Aorta (tissue), 5 donors: ENCODE measurements at regions not wholly inside any gene's neighbourhood (a gene's known extent, or its start where the extent isn't known, plus 50 kb on each side); places are given as distances from the start of the nearest gene placed in this dataset.

Experiments used
- ATAC-seq: fragments of 200-7000 bp; cut with Tn5 transposase; one replicate; pipeline ENCODE4 v1.9.1; 2022; ENCODE audit warnings: moderate library complexity; ENCODE audit not compliant: low FRiP score
- DNase-seq, 2 donors: peaks; one replicate each; pipeline ENCODE4 v3.0.0-alpha.2; 2020
- H3K27ac ChIP-seq, 2 donors: one replicate each; pipeline ENCODE4 v1.5.1; 2013; ENCODE audit warnings: low read length in 2 of 2, mild to moderate bottlenecking in 2 of 2, moderate library complexity in 2 of 2, control low read depth in 1 of 2, inconsistent platforms in 1 of 2, low read depth in 1 of 2
- H3K27me3 ChIP-seq, 2 donors: one replicate each; pipeline ENCODE4 v1.6.1; 2013; ENCODE audit warnings: control low read depth in 1 of 2, low read length in 1 of 2, mild to moderate bottlenecking in 1 of 2, moderate library complexity in 1 of 2; ENCODE audit not compliant: insufficient read depth in 2 of 2, control insufficient read depth in 1 of 2
- H3K36me3 ChIP-seq, 2 donors: one replicate each; pipeline ENCODE4 v1.6.1; 2013; ENCODE audit warnings: control low read depth in 1 of 2, low read length in 1 of 2, mild to moderate bottlenecking in 1 of 2; ENCODE audit not compliant: insufficient read depth in 2 of 2, control insufficient read depth in 1 of 2
- H3K4me1 ChIP-seq, 2 donors: one replicate each; pipeline ENCODE4 v1.6.1; 2013; ENCODE audit warnings: low read length in 2 of 2, control low read depth in 1 of 2, mild to moderate bottlenecking in 1 of 2, moderate library complexity in 1 of 2; ENCODE audit not compliant: insufficient read depth in 2 of 2, control insufficient read depth in 1 of 2
- H3K4me3 ChIP-seq, 2 donors: one replicate each; pipeline ENCODE4 v1.5.1; 2013; ENCODE audit warnings: low read length in 2 of 2, control low read depth in 1 of 2, mild to moderate bottlenecking in 1 of 2
- H3K9me3 ChIP-seq: one replicate; pipeline ENCODE4 v1.6.1; 2013; ENCODE audit warnings: mild to moderate bottlenecking, low read length; ENCODE audit not compliant: control insufficient read depth
- WGBS, 2 donors: extraction: QIAGEN DNeasy Blood & Tissue Kit; methylation state at CpG; one replicate each; pipeline ENCODE4 v1.1.7; 2013; 5-methylcytosine and 5-hydroxymethylcytosine counted together
- intact Hi-C, 2 donors: fragments of 100-400 bp; cut with DNase I; formaldehyde crosslinking; loops; one replicate each; pipeline versions ENCODE4 v1.14.2 to v1.15.0; 2022
- donor health status: healthy with polysubstance abuse.
- donor health status: Bipolar disorder and iron deficiency.
- donor health status: DM: no; HTN: no; CAD: no.
- donor health status: DM: no; HTN: no; CAD: no.
- donor health status: DM: yes; HTN: yes; CAD: no.

DNA sequence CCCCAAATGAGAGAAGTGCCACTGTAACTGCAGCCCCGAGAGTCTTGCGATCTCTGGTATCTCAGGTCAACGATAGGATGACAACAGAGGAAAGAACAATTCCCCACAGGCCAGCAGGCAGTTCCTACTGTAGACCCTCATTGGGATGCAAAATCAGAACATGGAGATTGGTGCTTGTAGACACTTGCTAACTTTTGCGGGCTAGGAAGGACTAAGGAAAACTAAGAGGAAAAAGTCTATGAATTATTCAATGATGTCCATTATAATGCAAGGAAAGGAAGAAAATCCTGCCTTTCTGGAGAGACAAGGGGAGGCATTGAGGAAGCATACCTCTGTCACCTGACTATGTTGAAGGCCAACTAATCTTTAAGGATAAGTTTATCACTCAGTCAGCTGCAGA is 51.9 kb upstream of the CWC22 start:
- 83 to 85% methylated on average over 4 of the region's 4 CpGs for WGBS, 2 donors
- intact Hi-C loops: no loop called here
- H3K4me1 ChIP-seq: no peaks in the 10 kb centered on the region
- no peaks in the 10 kb centered on the region for H3K27me3 ChIP-seq
- H3K9me3 ChIP-seq: no peaks in the 10 kb centered on the region
- H3K27ac ChIP-seq: no peak overlapping the region
- no peak overlapping the region for H3K4me3 ChIP-seq
- H3K36me3 ChIP-seq: no peaks in the 10 kb centered on the region
- no peak for ATAC-seq
- DNase-seq: no peak

DNA sequence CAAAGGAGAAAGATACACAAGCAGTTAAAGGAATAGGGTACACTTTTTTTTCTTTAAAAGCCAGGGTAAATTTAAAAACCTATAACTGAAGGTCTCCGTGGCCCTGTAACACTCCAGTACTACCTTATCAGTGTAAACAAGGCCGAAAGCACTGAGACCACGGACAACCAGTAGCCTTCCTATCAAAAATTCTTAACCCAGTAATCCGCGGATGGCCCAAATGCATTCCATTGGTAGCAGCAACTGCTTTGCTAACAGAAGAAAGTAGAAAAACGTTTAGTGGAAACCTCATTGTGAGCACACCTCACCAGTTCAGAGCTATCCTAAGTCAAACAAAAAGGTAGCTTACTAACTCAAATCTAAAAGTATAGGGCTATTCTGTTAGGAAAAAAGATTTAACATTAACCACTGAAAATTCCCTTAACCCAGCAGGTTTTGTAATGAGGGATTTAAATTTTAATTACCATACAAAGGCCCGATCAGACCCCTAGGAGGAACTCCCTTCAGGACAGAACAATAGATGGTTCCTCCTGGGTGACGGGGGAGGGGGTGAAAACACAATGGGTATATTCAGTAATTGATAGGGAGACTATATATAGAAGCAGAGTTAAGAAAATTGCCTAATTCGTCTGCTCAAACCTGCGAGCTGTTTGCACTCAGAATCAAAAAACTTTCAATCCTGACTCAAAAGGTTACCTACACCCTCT is 50.8 kb upstream of the CWC22 start:
- H3K27ac ChIP-seq: no peak overlapping the region
- no peaks in the 10 kb centered on the region for H3K9me3 ChIP-seq
- H3K4me1 ChIP-seq: no peaks in the 10 kb centered on the region
- 75 to 76% methylated on average over 10 of the region's 10 CpGs for WGBS, 2 donors
- ATAC-seq (no peak), DNase-seq (no peak)
- H3K4me3 ChIP-seq: no peak overlapping the region
- H3K27me3 ChIP-seq: no peaks in the 10 kb centered on the region
- H3K36me3 ChIP-seq: no peaks in the 10 kb centered on the region
- intact Hi-C loops: no loop called here
